ENCODE measurements at regions not wholly inside any gene's neighbourhood (a gene's known extent, or its start where the extent isn't known, plus 50 kb on each side); places are given as distances from the start of the nearest gene placed in this dataset.
"Not testable (repeated sequence)": the region's sequence is repeated elsewhere in the genome, so short reads cannot be mapped to it uniquely, and the experiment has no call there.

DNA sequence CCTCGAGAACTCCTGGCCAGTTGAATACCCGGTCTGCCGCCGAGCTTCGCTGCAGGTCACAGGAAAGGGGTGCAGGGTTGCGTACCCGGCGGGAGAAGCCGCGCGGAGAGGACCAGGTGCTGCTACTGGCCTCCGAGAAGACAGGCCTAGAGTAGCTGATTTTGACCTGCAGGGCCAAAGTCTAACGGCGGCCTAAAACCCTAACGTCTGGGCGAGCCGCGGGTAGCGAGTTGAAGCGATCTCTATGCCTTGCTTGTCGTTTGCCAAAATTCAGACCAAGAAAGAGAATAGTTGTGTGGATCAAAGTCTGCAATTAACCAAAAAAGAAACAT is 133.2 kb downstream of the FAM72C start:
- not testable (repeated sequence) for H3K27me3 ChIP-seq (ENCODE audit: insufficient read depth, low read length, poor library complexity, severe bottlenecking); H3F3A ChIP-seq (ENCODE audit: low read depth); H2AFZ ChIP-seq (ENCODE audit: low read length); H4K20me1 ChIP-seq (ENCODE audit: insufficient read depth, low read length, poor library complexity, severe bottlenecking); H3K4me3 ChIP-seq (ENCODE audit: low read length, poor library complexity, severe bottlenecking); H3K9me3 ChIP-seq (ENCODE audit: insufficient read depth, low read depth, low read length); H3K79me2 ChIP-seq (ENCODE audit: insufficient read depth, low read length); H3K36me3 ChIP-seq (ENCODE audit: insufficient read depth, low read length); H3K4me1 ChIP-seq (ENCODE audit: insufficient read depth, low read length, poor library complexity, severe bottlenecking); H3K9me2 ChIP-seq (replicated peaks; ENCODE audit: low read depth, low read length); H3K9ac ChIP-seq (ENCODE audit: low read depth, low read length, poor library complexity, severe bottlenecking); H3K4me2 ChIP-seq (ENCODE audit: low read depth, low read length, poor library complexity, severe bottlenecking)

DNA sequence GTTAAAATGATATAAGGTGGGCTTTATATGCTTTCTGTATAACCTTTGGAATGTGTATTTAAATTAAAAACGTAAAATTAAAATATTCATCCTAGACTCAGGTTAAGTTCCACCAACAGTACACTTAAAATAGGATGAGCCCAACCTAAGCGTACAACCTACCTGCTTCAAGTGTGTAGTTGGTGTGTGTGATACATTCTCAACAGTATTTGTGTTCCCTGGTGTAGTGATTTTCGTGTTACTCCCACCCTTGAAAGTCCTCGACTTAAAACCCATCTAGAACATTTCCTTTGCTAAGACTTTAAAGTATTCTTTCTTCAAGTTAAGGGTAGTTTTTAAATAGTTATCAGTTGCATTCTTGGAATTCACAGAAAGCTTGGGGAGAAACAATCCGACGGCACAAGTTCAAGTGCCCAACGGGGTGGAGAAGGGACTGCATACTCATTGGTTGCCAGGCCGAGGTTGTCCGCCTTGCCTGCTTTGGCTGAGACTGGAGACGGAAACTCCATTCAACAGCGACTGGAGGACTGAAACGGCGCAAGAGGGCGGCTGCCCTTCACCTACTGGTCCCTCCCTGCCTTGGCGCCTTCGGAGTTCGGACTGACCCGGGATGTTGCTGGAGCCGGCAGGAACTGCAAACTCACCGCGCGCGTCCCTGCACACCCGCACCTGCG is 133.7 kb downstream of the FAM72C start:
- not testable (repeated sequence) for H3K36me3 ChIP-seq (ENCODE audit: insufficient read depth, low read length); H3K4me2 ChIP-seq (ENCODE audit: low read depth, low read length, poor library complexity, severe bottlenecking); H3K4me3 ChIP-seq (ENCODE audit: low read length, poor library complexity, severe bottlenecking)

DNA sequence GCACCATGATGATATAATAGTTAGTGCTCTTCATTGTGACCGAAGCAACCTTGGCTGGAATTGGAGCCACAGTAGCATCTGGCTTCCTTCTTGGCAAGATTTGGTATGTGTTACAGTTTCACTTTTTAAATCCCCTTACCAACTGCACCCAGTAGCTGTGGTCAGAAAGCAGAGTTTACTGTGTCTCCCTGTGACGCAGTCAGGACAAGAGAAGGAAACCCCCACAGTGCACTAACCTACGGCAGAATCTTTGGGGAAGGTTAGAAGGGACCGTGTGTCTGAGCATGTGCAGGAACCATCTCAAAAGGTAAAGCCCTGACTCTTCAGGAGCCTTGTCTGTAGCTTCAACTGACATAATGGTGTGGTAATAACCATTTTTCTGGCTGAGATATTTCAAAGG is 138.4 kb downstream of the FAM72C start:
- not testable (repeated sequence) for H3K9ac ChIP-seq (ENCODE audit: low read depth, low read length, poor library complexity, severe bottlenecking); H3K9me2 ChIP-seq (replicated peaks; ENCODE audit: low read depth, low read length)

More for the DNA sequence above, 133.7 kb downstream of the FAM72C start:
- H3K79me2 ChIP-seq (ENCODE audit: insufficient read depth, low read length); H4K20me1 ChIP-seq (ENCODE audit: insufficient read depth, low read length, poor library complexity, severe bottlenecking); H3K9me2 ChIP-seq (replicated peaks; ENCODE audit: low read depth, low read length); H3K9ac ChIP-seq (ENCODE audit: low read depth, low read length, poor library complexity, severe bottlenecking); H2AFZ ChIP-seq (ENCODE audit: low read length); H3K4me1 ChIP-seq (ENCODE audit: insufficient read depth, low read length, poor library complexity, severe bottlenecking); H3F3A ChIP-seq (ENCODE audit: low read depth); H3K9me3 ChIP-seq (ENCODE audit: insufficient read depth, low read depth, low read length); H3K27me3 ChIP-seq (ENCODE audit: insufficient read depth, low read length, poor library complexity, severe bottlenecking): not testable (repeated sequence)

DNA sequence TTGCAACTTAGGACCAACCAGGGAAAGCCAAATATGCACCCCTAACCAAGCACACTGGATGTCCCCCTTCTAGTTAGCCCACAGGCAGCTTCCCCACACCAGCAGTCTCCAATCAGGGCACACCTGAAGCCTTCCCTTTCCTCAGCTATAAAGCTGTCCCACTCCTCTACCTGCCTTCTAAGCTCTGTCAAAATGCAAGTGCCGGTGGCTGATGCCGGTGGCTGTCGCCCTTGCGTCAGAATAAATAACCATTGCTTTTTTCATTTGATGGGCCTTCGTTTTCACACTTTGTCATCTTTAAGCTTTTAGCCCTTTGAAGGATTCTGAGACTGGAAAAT is 139.4 kb downstream of the FAM72C start:
- not testable (repeated sequence) for H3K27me3 ChIP-seq (ENCODE audit: insufficient read depth, low read length, poor library complexity, severe bottlenecking); H3K9me3 ChIP-seq (ENCODE audit: insufficient read depth, low read depth, low read length); H3K36me3 ChIP-seq (ENCODE audit: insufficient read depth, low read length); H3K4me1 ChIP-seq (ENCODE audit: insufficient read depth, low read length, poor library complexity, severe bottlenecking); H3K9me2 ChIP-seq (replicated peaks; ENCODE audit: low read depth, low read length); H3K79me2 ChIP-seq (ENCODE audit: insufficient read depth, low read length); H3K4me2 ChIP-seq (ENCODE audit: low read depth, low read length, poor library complexity, severe bottlenecking); H4K20me1 ChIP-seq (ENCODE audit: insufficient read depth, low read length, poor library complexity, severe bottlenecking); H2AFZ ChIP-seq (ENCODE audit: low read length); H3F3A ChIP-seq (ENCODE audit: low read depth); H3K4me3 ChIP-seq (ENCODE audit: low read length, poor library complexity, severe bottlenecking); H3K9ac ChIP-seq (ENCODE audit: low read depth, low read length, poor library complexity, severe bottlenecking)

More for the DNA sequence above, 138.4 kb downstream of the FAM72C start:
- H3K4me1 ChIP-seq (ENCODE audit: insufficient read depth, low read length, poor library complexity, severe bottlenecking); H3F3A ChIP-seq (ENCODE audit: low read depth); H4K20me1 ChIP-seq (ENCODE audit: insufficient read depth, low read length, poor library complexity, severe bottlenecking); H3K4me2 ChIP-seq (ENCODE audit: low read depth, low read length, poor library complexity, severe bottlenecking); H3K79me2 ChIP-seq (ENCODE audit: insufficient read depth, low read length); H2AFZ ChIP-seq (ENCODE audit: low read length); H3K36me3 ChIP-seq (ENCODE audit: insufficient read depth, low read length); H3K9me3 ChIP-seq (ENCODE audit: insufficient read depth, low read depth, low read length); H3K4me3 ChIP-seq (ENCODE audit: low read length, poor library complexity, severe bottlenecking); H3K27me3 ChIP-seq (ENCODE audit: insufficient read depth, low read length, poor library complexity, severe bottlenecking): not testable (repeated sequence)

DNA sequence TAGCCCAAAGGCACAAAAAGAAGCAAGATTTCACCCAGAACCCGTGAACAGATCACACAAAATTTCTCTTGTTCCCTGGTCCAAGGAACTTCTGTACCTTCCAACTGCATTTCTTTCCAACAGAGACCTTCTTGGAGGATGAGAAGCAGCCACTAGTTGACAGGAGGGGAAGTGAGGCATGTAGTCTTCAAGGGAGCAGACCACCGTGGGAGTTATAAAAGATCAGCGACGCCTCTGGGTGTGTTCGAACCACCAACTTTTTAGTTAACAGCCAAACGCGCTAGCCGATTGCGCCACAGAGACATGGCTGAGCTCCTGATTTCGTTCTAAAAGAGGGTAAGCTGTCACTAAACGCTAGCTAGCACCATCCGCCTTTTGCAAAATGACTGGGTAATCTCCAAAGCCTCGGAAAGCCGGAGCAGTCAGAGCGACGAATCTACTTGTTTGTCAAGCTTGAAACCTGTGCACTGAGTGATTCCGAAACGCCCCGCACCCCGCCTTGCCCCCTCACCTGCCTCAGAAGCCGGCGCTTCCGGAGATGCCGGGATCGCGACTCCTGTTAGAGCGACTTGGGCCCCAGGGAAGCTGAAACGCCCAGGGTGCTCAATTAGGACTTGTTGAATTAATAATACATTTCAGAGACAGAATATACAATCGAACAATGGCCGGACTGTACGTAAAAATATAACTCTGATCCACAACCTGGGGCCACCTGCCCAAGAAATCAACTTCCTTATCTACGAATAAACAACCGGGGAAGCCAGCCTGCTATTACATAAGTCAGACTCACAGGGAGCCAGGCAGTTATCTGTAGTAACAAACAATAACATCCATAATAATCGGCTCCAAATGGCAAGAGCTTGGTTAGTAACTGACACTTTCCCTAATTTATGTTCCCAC is 140.1 kb downstream of the FAM72C start:
- not testable (repeated sequence) for H3K4me1 ChIP-seq (ENCODE audit: insufficient read depth, low read length, poor library complexity, severe bottlenecking); H3K27me3 ChIP-seq (ENCODE audit: insufficient read depth, low read length, poor library complexity, severe bottlenecking); H3K4me2 ChIP-seq (ENCODE audit: low read depth, low read length, poor library complexity, severe bottlenecking); H3K36me3 ChIP-seq (ENCODE audit: insufficient read depth, low read length); H4K20me1 ChIP-seq (ENCODE audit: insufficient read depth, low read length, poor library complexity, severe bottlenecking); H3F3A ChIP-seq (ENCODE audit: low read depth); H3K4me3 ChIP-seq (ENCODE audit: low read length, poor library complexity, severe bottlenecking); H3K9me3 ChIP-seq (ENCODE audit: insufficient read depth, low read depth, low read length); H2AFZ ChIP-seq (ENCODE audit: low read length); H3K79me2 ChIP-seq (ENCODE audit: insufficient read depth, low read length); H3K9me2 ChIP-seq (replicated peaks; ENCODE audit: low read depth, low read length); H3K9ac ChIP-seq (ENCODE audit: low read depth, low read length, poor library complexity, severe bottlenecking)

DNA sequence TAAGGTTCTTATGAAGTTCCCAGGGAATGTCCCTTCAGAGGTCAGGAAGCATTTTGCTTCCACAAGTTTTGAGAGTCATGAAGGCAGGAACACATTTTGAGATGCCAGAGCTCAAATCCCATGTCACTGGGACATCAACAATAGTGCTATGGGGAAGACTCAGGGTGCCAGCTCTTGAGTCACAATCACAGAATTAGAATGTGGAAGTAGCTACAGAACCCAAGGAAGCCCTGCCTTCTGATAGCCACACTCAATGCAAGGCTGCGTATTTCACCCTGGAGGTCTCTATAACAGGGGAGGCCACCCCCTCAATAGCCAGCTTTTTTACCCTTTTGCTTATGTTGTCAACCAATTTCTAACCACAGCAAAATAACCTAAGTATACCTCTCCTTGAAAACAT is 145.6 kb downstream of the FAM72C start:
- H3K4me2 ChIP-seq (ENCODE audit: low read depth, low read length, poor library complexity, severe bottlenecking); H3K9me2 ChIP-seq (replicated peaks; ENCODE audit: low read depth, low read length); H3K4me1 ChIP-seq (ENCODE audit: insufficient read depth, low read length, poor library complexity, severe bottlenecking); H3F3A ChIP-seq (ENCODE audit: low read depth); H3K9me3 ChIP-seq (ENCODE audit: insufficient read depth, low read depth, low read length); H3K9ac ChIP-seq (ENCODE audit: low read depth, low read length, poor library complexity, severe bottlenecking); H4K20me1 ChIP-seq (ENCODE audit: insufficient read depth, low read length, poor library complexity, severe bottlenecking); H3K79me2 ChIP-seq (ENCODE audit: insufficient read depth, low read length); H3K27me3 ChIP-seq (ENCODE audit: insufficient read depth, low read length, poor library complexity, severe bottlenecking); H3K36me3 ChIP-seq (ENCODE audit: insufficient read depth, low read length); H3K4me3 ChIP-seq (ENCODE audit: low read length, poor library complexity, severe bottlenecking); H2AFZ ChIP-seq (ENCODE audit: low read length): not testable (repeated sequence)

DNA sequence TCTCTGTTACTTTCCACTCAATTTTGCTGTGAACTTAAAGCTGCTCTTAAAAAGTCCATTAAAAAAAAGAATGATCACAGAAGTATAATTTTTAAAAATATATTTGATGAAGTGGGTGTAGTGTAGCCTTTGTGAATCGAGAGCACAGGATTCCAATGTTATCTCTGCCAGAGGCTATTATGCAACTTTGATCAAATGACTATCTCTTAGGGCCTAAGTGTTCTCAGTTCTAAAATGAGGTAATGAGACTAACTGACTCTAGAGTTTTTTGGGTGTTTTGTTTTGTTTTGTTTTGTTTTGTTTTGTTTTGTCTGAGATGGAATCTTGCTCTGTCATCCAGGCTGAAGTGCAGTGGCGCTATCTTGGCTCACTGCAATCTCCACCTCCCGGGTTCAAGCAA is 147.5 kb downstream of the FAM72C start:
- not testable (repeated sequence) for H4K20me1 ChIP-seq (ENCODE audit: insufficient read depth, low read length, poor library complexity, severe bottlenecking); H3K4me1 ChIP-seq (ENCODE audit: insufficient read depth, low read length, poor library complexity, severe bottlenecking); H3K9ac ChIP-seq (ENCODE audit: low read depth, low read length, poor library complexity, severe bottlenecking); H3K27me3 ChIP-seq (ENCODE audit: insufficient read depth, low read length, poor library complexity, severe bottlenecking); H3K4me2 ChIP-seq (ENCODE audit: low read depth, low read length, poor library complexity, severe bottlenecking); H3K36me3 ChIP-seq (ENCODE audit: insufficient read depth, low read length); H2AFZ ChIP-seq (ENCODE audit: low read length); H3K9me3 ChIP-seq (ENCODE audit: insufficient read depth, low read depth, low read length); H3K9me2 ChIP-seq (replicated peaks; ENCODE audit: low read depth, low read length); H3K4me3 ChIP-seq (ENCODE audit: low read length, poor library complexity, severe bottlenecking); H3K79me2 ChIP-seq (ENCODE audit: insufficient read depth, low read length); H3F3A ChIP-seq (ENCODE audit: low read depth)

Data from Loucy (cell line).